ENCODE measurements at regions not wholly inside any gene's neighbourhood (a gene's known extent, or its start where the extent isn't known, plus 50 kb on each side); places are given as distances from the start of the nearest gene placed in this dataset.

GRCh38 chr2:2715036-2715818 lies 384.2 kb upstream of the MYT1L start:
- DNase-seq (ENCODE audit: low read depth): no peak

- DNase-seq (ENCODE audit: low read depth): no peak
Measured at GRCh38 chr2:2714408-2714807, 383.3 kb upstream of the MYT1L start.

DNA sequence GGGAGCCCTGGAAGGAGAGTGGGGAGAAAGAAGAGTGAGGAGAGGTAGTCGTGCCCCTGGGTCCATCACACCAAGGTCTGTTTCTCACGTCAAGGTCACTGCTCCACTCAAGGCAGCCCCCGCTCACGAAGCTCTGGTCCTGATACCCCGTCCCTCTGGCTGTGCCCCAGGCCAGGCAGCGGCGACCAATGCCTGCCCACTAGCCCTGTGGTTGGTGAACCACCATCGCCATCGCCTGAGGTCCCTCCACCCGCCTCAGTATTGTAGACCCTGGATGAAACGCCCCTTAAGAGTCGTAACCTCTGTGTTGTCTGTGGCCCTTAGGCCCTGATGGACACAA lies 378.3 kb upstream of the MYT1L start:
- DNase-seq (ENCODE audit: low read depth): no peak

GRCh38 chr2:2708575-2709430 lies 377.7 kb upstream of the MYT1L start:
- DNase-seq (ENCODE audit: low read depth): no peak

DNA sequence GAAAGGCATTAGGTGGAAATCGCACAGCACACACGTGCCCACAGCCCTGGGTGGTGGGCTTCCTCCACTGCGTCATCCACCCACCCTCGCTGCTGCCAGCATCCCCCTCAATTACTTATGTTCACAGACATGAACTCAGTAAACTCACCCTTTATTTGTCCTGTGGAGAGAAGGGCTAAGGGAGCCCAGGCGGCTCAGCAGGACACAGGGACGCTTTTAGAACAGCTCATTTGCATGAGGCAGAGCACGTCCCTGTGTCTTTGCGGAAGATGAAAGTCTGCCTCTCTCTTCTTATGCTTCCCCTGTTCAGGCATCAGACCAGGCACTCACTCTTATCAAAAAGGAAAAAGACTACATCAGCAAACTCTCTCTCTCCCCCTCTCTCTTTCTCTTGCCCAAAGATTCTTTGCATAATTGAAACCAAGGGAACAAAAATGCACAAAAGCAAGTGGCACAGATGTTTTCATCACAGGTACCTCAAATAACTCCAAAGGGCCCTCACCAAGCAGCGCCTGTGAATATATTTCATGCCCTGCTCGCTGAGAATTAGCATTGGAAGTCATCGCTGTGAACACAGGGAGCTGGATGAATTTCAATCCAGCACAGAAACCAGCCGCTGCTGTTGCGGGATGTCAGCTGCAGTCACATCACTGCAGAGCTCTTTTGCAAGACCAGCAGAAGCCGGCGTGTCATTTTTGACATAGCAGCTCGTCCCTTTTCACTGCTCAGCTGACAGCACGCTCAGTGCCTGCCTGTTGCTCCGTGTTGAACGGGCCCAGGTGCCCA lies 376.3 kb upstream of the MYT1L start:
- no peak for DNase-seq (ENCODE audit: low read depth)

DNA sequence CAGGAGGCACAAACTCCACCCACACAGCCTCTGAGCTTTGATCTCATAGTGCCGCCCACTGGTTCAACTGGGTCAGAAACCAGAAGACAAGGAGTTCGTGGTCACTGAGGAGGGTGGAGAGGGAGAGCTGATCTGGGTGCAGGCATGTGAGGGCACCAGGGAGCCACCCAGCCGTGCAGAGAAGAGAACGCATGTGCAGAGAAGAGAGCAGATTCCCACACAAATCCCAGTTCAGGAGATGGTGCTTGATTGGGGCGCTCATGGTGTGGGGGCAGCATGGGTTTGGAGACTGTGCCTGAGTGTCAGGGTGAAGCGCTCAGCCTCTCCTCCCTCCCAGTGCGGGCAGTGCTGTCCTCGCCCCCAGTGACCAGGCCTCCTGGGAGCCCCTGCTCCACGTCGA lies 375.2 kb upstream of the MYT1L start:
- DNase-seq (ENCODE audit: low read depth): no peak

- DNase-seq (ENCODE audit: low read depth): no peak
Measured at GRCh38 chr2:2705871-2706270, 374.8 kb upstream of the MYT1L start.

DNA sequence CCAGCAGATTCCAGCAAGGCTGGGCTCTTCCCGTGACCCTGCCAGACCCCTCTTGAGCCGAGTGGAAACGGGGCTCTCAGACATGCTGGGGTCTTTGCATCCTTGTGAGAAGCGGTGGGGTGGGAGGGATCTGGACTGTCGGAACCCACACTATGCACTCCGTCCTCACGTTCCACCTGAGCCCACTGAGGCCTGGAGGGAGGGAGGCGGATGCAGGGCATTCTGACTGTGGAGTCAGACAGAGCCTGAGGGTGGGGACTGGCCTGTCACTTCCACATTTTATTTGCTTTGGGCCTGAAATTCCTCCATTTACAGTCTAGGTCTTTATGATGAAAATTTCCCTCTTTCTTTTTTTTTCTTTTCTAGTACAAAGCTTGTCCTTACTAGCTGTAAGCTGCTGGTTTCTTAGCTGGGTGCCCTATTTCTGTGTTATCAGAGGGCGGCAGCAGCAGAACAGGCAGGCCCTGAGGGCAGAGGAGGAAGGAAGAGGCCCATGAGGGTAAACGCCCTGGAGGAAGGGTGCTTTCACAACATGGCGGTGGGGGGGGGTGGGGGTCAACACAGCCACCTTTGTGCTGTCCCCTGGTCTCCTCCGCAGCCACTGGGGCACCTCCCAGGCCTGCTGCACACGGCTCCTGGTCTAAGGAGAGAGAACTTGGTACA lies 373.5 kb upstream of the MYT1L start:
- DNase-seq (ENCODE audit: low read depth): no peak

GRCh38 chr2:2703762-2704427 lies 372.8 kb upstream of the MYT1L start:
- DNase-seq (ENCODE audit: low read depth): no peak

- DNase-seq (ENCODE audit: low read depth): no peak
Measured at GRCh38 chr2:2703172-2703571, 372.1 kb upstream of the MYT1L start.

- no peak for DNase-seq (ENCODE audit: low read depth)
Measured at GRCh38 chr2:2702385-2702784, 371.3 kb upstream of the MYT1L start.

DNA sequence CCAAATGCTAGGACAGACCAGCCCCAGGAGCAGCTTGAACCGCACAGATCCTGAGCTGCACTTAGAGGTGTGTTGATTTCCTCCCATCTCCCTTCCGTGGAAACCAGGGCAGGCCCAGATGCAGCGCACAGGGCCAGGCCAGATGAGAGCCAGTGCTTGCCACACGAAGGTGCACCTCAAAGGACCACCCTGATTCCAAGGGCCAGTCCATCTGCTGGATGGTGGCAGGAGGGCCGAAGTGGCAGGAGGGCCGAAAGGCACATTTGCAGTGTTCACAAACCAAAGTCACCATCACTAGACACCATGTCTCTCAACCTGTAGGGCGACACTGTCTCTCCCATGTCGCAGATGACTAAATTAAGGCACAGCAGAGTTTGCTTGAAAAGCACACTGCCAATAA lies 370.7 kb upstream of the MYT1L start:
- no peak for DNase-seq (ENCODE audit: low read depth)

DNA sequence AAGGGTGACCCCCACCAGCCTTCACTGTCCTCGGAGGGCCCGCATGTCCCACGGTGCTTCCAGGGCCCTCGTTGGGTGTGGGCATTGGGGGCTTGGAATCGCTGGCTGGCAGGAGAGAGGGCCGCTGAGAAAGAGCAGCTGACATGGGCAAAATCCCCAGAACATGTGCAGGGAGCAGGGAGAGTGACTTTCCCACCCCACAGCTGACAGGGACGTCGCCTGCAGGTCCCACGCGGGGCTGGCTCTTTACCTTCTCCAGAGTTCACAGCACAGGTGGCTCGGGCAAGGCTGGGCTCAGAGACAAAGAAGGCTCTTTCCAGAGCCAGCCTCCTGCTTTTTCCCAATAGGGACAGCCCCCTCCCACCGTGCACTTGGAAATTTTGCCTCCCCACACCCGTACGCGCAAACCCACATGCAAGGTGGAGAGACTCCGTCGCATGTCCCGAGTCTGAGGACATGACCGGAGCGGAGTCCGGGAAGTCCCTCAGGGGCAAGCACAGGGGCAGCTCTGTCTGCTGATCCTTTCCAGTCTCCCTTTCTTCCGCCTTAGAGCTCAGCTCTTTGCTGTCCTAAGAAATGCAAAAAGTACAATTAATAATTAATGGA lies 370.2 kb upstream of the MYT1L start:
- no peak for DNase-seq (ENCODE audit: low read depth)

DNA sequence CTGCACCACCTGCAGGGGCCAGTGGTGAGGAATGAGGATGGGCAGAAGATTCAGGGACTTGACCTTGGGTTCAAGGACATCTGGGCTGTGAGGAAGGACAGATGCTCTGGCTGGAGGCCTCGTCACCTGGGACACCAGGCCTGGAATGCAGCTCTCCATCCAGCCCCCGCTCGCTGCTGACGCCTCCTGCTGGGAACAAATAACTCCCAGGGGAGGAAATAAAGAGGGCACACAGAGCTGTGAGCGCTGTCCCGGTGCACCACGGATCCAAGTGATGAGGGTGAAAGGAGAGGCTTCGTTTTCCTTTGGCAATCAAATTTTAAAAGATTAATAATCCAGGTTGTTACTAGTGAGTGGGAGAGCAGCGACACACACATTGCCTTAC lies 368.0 kb upstream of the MYT1L start:
- no peak for DNase-seq (ENCODE audit: low read depth)

- no peak for DNase-seq (ENCODE audit: low read depth)
Measured at GRCh38 chr2:2698182-2699120, 367.4 kb upstream of the MYT1L start.

GRCh38 chr2:2696733-2697455 lies 365.8 kb upstream of the MYT1L start:
- no peak for DNase-seq (ENCODE audit: low read depth)

GRCh38 chr2:2696325-2696724 lies 365.2 kb upstream of the MYT1L start:
- DNase-seq (ENCODE audit: low read depth): no peak

DNA sequence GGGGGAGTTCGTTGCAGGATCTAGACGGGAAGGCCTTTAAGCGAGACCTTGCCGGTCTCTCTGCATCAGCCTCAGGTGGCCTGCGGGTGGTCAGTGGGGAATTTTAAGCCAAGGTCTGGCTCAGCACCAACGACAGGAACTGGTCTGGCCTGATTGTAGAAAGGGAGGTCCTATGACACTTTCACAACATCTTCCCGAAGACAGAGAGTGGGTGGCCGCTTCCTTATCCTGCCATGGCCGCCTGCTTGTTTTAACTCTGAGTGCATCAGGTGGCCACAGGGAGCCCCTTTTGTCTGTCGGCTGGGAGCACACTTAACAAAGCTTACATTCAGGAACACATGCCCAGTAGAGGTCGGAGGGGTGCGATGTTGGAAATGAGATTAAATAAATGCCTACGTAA lies 363.7 kb upstream of the MYT1L start:
- no peak for DNase-seq (ENCODE audit: low read depth)

DNA sequence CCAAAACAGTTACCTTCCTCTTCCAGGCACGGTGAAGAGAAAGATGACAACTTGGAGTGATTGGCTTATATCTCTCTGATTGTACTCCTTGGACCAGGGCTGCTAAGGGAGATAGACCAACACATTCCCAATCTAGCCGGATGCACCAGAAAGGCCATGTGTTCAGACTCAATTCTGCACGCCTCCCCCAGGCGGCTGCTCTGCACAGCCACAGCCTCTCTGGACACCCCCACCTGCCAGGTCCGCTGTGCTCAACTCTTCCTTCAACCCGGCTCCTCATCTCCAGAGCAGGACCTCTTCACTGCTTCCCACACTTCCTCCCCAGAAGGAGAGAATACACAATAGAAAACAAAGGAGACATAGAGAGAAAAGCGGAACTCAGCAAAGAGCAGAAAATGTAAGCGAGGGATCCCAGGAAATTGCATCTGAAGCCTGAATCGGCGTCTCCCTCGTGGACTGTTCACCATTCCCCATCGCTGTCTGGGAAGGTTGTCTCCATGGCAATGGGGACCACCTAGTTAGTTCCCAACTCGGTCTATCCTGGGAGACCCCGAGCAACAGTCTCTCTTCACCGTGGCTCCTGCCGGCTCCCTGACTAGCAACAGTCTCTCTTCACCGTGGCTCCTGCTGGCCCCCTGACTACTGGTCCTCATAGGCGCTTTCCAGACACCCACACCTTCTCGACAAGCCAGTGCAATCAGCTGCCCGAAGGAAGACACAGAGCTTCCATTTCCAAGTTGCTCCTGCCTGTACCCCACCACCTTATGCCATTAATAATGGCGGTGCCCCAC lies 361.7 kb upstream of the MYT1L start:
- no peak for DNase-seq (ENCODE audit: low read depth)
